Keratinocyte (primary cell): ENCODE measurements at regions not wholly inside any gene's neighbourhood (a gene's known extent, or its start where the extent isn't known, plus 50 kb on each side); places are given as distances from the start of the nearest gene placed in this dataset.
"Not testable (repeated sequence)": the region's sequence is repeated elsewhere in the genome, so short reads cannot be mapped to it uniquely, and the experiment has no call there.

Experiments used
- DNase-seq: peaks from one replicate; pipeline ENCODE4 v3.0.0-alpha.2; 2011; ENCODE audit warnings: low read depth, missing footprints, low spot score
- FAIRE-seq: peaks from 2 replicates; lab custom pipeline; 2011; peaks lifted over from hg19 to GRCh38; lab: Jason Lieb, UNC
- H2AFZ ChIP-seq: 2 replicates; pipeline ENCODE4 v1.6.0; 2012; ENCODE audit warnings: low read length, control low read depth, inconsistent platforms; ENCODE audit not compliant: control insufficient read depth
- H3K27ac ChIP-seq: 2 replicates; pipeline ENCODE4 v1.5.1; 2011; ENCODE audit warnings: low read length; ENCODE audit not compliant: control insufficient read depth, insufficient read depth
- H3K27me3 ChIP-seq: 3 replicates; pipeline ENCODE4 v1.6.0; 2011; ENCODE audit warnings: low read length; ENCODE audit not compliant: control insufficient read depth, insufficient read depth; ENCODE audit errors: extremely low read depth
- H3K36me3 ChIP-seq, 2 experiments: 2 replicates in 1 of 2; 3 replicates in 1 of 2; pipeline ENCODE4 v1.5.1; 2011; ENCODE audit warnings: low read length in 2 of 2, mild to moderate bottlenecking in 1 of 2; ENCODE audit not compliant: control insufficient read depth in 2 of 2, insufficient read depth in 2 of 2; ENCODE audit errors: extremely low read depth in 1 of 2
- H3K4me1 ChIP-seq: 3 replicates; pipeline ENCODE4 v1.5.1; 2011; ENCODE audit warnings: low read length; ENCODE audit not compliant: control insufficient read depth, insufficient read depth; ENCODE audit errors: extremely low read depth
- H3K4me2 ChIP-seq: 3 replicates; pipeline ENCODE4 v1.6.0; 2011; ENCODE audit warnings: low read depth, low read length; ENCODE audit not compliant: control insufficient read depth, insufficient read depth; ENCODE audit errors: extremely low read depth
- H3K4me3 ChIP-seq, 3 experiments: fragments of 200-600 bp in 1 of 3; sonication (generic) in 1 of 3; 2 replicates in 2 of 3; 3 replicates in 1 of 3; pipeline ENCODE4 v1.5.1; 2011 to 2016; ENCODE audit warnings: low read length in 3 of 3, mild to moderate bottlenecking in 3 of 3, control low read depth in 2 of 3, inconsistent platforms in 1 of 3, low read depth in 1 of 3, mixed read lengths in 1 of 3, mixed run types in 1 of 3, moderate library complexity in 1 of 3; ENCODE audit not compliant: control insufficient read depth in 2 of 3, insufficient read depth in 2 of 3; ENCODE audit errors: extremely low read depth in 1 of 3
- H3K79me2 ChIP-seq: 2 replicates; pipeline ENCODE4 v1.6.0; 2012; ENCODE audit warnings: low read length; ENCODE audit not compliant: control insufficient read depth, insufficient read depth
- H3K9ac ChIP-seq: 3 replicates; pipeline ENCODE4 v1.6.0; 2011; ENCODE audit warnings: low read length; ENCODE audit not compliant: control insufficient read depth, insufficient read depth; ENCODE audit errors: extremely low read depth
- H3K9me1 ChIP-seq: 3 replicates; pipeline ENCODE4 v1.6.0; 2011; ENCODE audit warnings: low read length; ENCODE audit not compliant: control insufficient read depth, insufficient read depth; ENCODE audit errors: extremely low read depth
- H3K9me3 ChIP-seq: 2 replicates; pipeline ENCODE4 v1.5.1; 2012; ENCODE audit warnings: low read depth, low read length; ENCODE audit not compliant: control insufficient read depth
- H4K20me1 ChIP-seq: 3 replicates; pipeline ENCODE4 v1.6.0; 2011; ENCODE audit warnings: low read length; ENCODE audit not compliant: control insufficient read depth, insufficient read depth; ENCODE audit errors: extremely low read depth
- CTCF ChIP-seq, 3 experiments: IDR thresholded peaks in 1 of 3; conservative IDR thresholded peaks in 1 of 3; optimal IDR thresholded peaks in 1 of 3; 2 replicates in 2 of 3; 3 replicates in 1 of 3; pipeline versions ENCODE3 to v1.5.1; 2011; ENCODE audit warnings: low read length in 3 of 3, mild to moderate bottlenecking in 3 of 3, moderate library complexity in 2 of 3, control low read depth in 1 of 3, inconsistent platforms in 1 of 3; ENCODE audit not compliant: insufficient read depth in 2 of 3; ENCODE audit errors: extremely low read depth in 1 of 3
- EZH2 ChIP-seq: IDR thresholded peaks from one replicate; pipeline ENCODE4 v1.6.1; 2012; ENCODE audit warnings: inconsistent platforms, mild to moderate bottlenecking, low read length, moderate library complexity
- dilution Hi-C: fragments of 300-500 bp; cut with MboI; formaldehyde crosslinking; loops from one replicate; pipeline ENCODE4 v1.7.0; 2020; ENCODE audit warnings: low sequenced_read_pairs; ENCODE audit not compliant: extremely low pct_ligation_motif_present

GRCh38 chr14:101322223-101322622 lies 239.1 kb upstream of the DIO3 start:
- no peak overlapping the region for H3K27ac ChIP-seq
- H3K9ac ChIP-seq: no peak overlapping the region
- H3K27me3 ChIP-seq: no peaks in the 10 kb centered on the region
- H3K79me2 ChIP-seq: no peaks in the 10 kb centered on the region
- H3K36me3 ChIP-seq: no peaks in the 10 kb centered on the region
- no peaks in the 10 kb centered on the region for H3K4me1 ChIP-seq
- no peaks in the 10 kb centered on the region for H3K9me3 ChIP-seq
- no peaks in the 10 kb centered on the region for H4K20me1 ChIP-seq
- no peak overlapping the region for H3K4me3 ChIP-seq
- no peaks in the 10 kb centered on the region for H3K9me1 ChIP-seq
- TF ChIP-seq CTCF (optimal IDR thresholded peaks at IDR 0.05 in 1 of 3, IDR thresholded peaks at IDR 0.05 in 1 of 3, conservative IDR thresholded peaks at IDR 0.05 in 1 of 3; ENCODE audit: extremely low read depth in 1 of 3, insufficient read depth in 2 of 3, low read length in 3 of 3) (no peak), EZH2 (no peak)
- no peak overlapping the region for H2AFZ ChIP-seq
- H3K4me2 ChIP-seq: no peak overlapping the region
- dilution Hi-C loops: no loop called here
- DNase-seq: no peak
- FAIRE-seq: no peak

- Histone ChIP-seq H3K27ac (no peak overlapping the region), H3K27me3 (no peaks in the 10 kb centered on the region), H3K79me2 (no peaks in the 10 kb centered on the region), H3K4me1 (no peaks in the 10 kb centered on the region), H2AFZ (no peak overlapping the region), H3K9me1 (no peaks in the 10 kb centered on the region), H3K9me3 (no peaks in the 10 kb centered on the region), H3K4me2 (no peak overlapping the region), H3K4me3 (no peak overlapping the region), H4K20me1 (no peaks in the 10 kb centered on the region), H3K36me3 (no peaks in the 10 kb centered on the region), H3K9ac (no peak overlapping the region)
- no peak for TF ChIP-seq EZH2
- DNase-seq (no peak), FAIRE-seq (no peak)
- dilution Hi-C loops: no loop called here
These were observed 238.2 kb upstream of the DIO3 start for GRCh38 chr14:101323111-101323510.

- H4K20me1 ChIP-seq, H3K27ac ChIP-seq, H3K79me2 ChIP-seq, H3K36me3 ChIP-seq, dilution Hi-C loops, H3K9me3 ChIP-seq, H3K4me1 ChIP-seq, H3K4me2 ChIP-seq, H3K9ac ChIP-seq, FAIRE-seq, H3K4me3 ChIP-seq, H2AFZ ChIP-seq, H3K9me1 ChIP-seq, DNase-seq, H3K27me3 ChIP-seq: not testable (repeated sequence)
These were observed 237.6 kb upstream of the DIO3 start for GRCh38 chr14:101323614-101324235.
